Coronary artery (tissue), 2 donors: ENCODE measurements at regions not wholly inside any gene's neighbourhood (a gene's known extent, or its start where the extent isn't known, plus 50 kb on each side); places are given as distances from the start of the nearest gene placed in this dataset.

Experiments used
- DNase-seq: peaks from one replicate; pipeline ENCODE4 v3.0.0-alpha.2; 2017; ENCODE audit warnings: low spot score
- H3K27ac ChIP-seq, 2 donors: fragments of 200-600 bp; sonication (generic); one replicate each; pipeline ENCODE4 v1.5.1; 2016 to 2019
- H3K4me3 ChIP-seq: fragments of 200-600 bp; sonication (generic); 2 replicates; pipeline ENCODE4 v1.5.1; 2016; ENCODE audit warnings: mild to moderate bottlenecking, moderate library complexity
- TF ChIP-seq, protein P1 (sequence below): fragments of 200-600 bp; sonication (generic); IDR thresholded peaks from one replicate; pipeline ENCODE4 v1.5.1; 2019; ENCODE audit warnings: antibody characterized with exemption

DNA sequence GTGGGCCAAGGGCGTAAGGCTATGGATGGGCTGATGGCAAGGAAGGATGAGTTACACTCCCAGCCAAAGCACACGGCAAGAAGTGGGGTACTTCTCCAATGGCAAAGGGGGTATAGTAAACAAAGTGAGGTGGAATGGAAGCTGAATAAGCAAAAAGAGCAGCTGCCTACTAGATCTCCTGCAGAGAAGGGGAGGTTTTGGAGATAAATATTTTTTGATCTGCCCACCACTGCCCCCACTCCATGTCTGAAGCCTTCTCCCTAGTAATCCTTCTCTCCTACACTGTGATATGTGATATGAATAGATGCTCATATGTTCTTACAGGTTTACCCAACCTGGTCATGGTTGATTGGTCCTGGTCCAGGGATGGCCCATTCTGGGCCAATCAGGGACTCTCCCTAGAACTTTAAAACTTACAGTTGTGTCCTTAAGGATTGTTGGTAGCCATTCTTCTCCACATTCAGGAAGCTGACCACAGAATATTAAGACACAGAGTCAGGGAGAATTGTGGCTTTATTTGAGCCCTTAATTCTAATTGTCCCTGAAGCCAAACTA, 436.8 kb downstream of the OMA1 start:
- TF ChIP-seq, protein P1, sequence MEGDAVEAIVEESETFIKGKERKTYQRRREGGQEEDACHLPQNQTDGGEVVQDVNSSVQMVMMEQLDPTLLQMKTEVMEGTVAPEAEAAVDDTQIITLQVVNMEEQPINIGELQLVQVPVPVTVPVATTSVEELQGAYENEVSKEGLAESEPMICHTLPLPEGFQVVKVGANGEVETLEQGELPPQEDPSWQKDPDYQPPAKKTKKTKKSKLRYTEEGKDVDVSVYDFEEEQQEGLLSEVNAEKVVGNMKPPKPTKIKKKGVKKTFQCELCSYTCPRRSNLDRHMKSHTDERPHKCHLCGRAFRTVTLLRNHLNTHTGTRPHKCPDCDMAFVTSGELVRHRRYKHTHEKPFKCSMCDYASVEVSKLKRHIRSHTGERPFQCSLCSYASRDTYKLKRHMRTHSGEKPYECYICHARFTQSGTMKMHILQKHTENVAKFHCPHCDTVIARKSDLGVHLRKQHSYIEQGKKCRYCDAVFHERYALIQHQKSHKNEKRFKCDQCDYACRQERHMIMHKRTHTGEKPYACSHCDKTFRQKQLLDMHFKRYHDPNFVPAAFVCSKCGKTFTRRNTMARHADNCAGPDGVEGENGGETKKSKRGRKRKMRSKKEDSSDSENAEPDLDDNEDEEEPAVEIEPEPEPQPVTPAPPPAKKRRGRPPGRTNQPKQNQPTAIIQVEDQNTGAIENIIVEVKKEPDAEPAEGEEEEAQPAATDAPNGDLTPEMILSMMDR: no peak
- H3K4me3 ChIP-seq: no peak overlapping the region
- no peak overlapping the region for H3K27ac ChIP-seq
- DNase-seq: no peak

DNA sequence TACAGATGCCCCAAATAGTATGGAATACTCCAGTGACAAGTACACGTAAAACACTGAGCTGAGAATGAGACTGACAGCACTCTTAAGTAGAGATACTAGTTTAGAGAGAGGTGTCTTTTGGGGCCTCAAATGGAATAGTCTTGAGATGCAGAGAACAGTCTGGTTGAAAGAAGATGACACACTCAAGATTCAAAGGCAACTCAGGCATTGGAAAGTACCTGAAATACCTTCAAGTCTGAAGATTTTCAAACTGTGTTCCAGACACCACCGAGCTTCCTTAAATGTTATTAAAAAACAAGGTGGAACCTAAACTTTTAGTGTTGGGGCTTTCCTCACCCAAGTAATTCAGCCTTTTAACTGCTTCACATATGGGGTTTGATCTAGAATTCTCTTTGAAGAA, 437.7 kb downstream of the OMA1 start:
- TF ChIP-seq, protein P1: no peak
- no peak for DNase-seq
- Histone ChIP-seq H3K27ac (no peak overlapping the region), H3K4me3 (no peak overlapping the region)

GRCh38 chr1:58107943-58108342, 438.6 kb downstream of the OMA1 start:
- TF ChIP-seq, protein P1: no peak
- Histone ChIP-seq H3K27ac (no peak overlapping the region), H3K4me3 (no peak overlapping the region)
- DNase-seq: no peak

- no peak for DNase-seq
- Histone ChIP-seq H3K4me3 (no peak overlapping the region), H3K27ac (no peak overlapping the region)
- TF ChIP-seq, protein P1: no peak
Measured at GRCh38 chr1:58104960-58105359, 441.6 kb downstream of the OMA1 start.

DNA sequence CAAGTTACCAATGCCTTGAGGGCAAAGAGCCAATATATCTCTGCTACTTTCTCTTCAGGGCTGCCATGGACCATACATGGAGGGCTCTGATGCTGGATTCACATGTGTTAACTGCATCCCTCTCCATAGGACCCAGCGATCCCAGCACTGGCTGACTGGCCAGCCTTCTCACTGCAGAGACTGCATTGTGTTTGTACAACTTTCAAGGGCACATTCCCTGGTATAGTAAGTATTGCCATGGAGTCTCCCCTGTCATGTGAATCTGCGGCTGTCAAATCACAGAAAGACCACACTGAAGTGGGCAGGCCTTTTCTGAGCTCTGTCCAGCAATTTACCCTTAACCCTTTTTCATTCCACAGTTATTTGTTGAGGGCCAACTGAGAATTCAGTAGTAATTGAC, 449.8 kb downstream of the OMA1 start:
- TF ChIP-seq, protein P1: no peak
- Histone ChIP-seq H3K27ac (no peak overlapping the region), H3K4me3 (no peak overlapping the region)
- no peak for DNase-seq

- Histone ChIP-seq H3K27ac (no peak overlapping the region), H3K4me3 (no peak overlapping the region)
- TF ChIP-seq, protein P1: no peak
- no peak for DNase-seq
Measured at GRCh38 chr1:58095183-58095582, 451.3 kb downstream of the OMA1 start.

- H3K27ac ChIP-seq: no peak overlapping the region
- no peak for DNase-seq
- TF ChIP-seq, protein P1: no peak
- H3K4me3 ChIP-seq: no peak overlapping the region
Measured at GRCh38 chr1:58094221-58094620, 452.3 kb downstream of the OMA1 start.
